WTC11 (cell line): ENCODE measurements at regions not wholly inside any gene's neighbourhood (a gene's known extent, or its start where the extent isn't known, plus 50 kb on each side); places are given as distances from the start of the nearest gene placed in this dataset.

Experiments
- ATAC-seq: fragments of 200-7000 bp; cut with Tn5 transposase; 2 replicates; pipeline ENCODE4 v1.10.0; 2021; ENCODE audit warnings: mild to moderate bottlenecking, moderate library complexity
- CTCF ChIA-PET: fragments of 300-600 bp; sonication (Branson Sonifier 250); formaldehyde crosslinking; loops from one replicate; lab custom pipeline; 2021; ENCODE audit warnings: antibody characterized with exemption; lab: Charles Lee
- POLR2A ChIA-PET: fragments of 350-600 bp; sonication (Branson Sonifier 250); formaldehyde crosslinking; loops from one replicate; lab custom pipeline; 2021; ENCODE audit warnings: antibody characterized with exemption; lab: Charles Lee
- DNase-seq: peaks from one replicate; pipeline ENCODE4 v3.0.0; 2021; ENCODE audit warnings: low spot score
- H3K27ac Mint-ChIP-seq: 2 replicates; pipeline ENCODE4 v1.8.0; 2021; ENCODE audit warnings: mixed read lengths
- H3K27me3 Mint-ChIP-seq: 2 replicates; pipeline ENCODE4 v1.8.0; 2021; ENCODE audit warnings: low read depth, mild to moderate bottlenecking, moderate library complexity, mixed read lengths
- H3K36me3 Mint-ChIP-seq: 2 replicates; pipeline ENCODE4 v1.8.0; 2021; ENCODE audit warnings: mixed read lengths
- H3K4me1 Mint-ChIP-seq: 2 replicates; pipeline ENCODE4 v1.8.0; 2022; ENCODE audit warnings: mixed read lengths
- H3K4me3 Mint-ChIP-seq: 2 replicates; pipeline ENCODE4 v1.8.0; 2021; ENCODE audit warnings: mild to moderate bottlenecking, moderate library complexity, mixed read lengths
- H3K9me3 Mint-ChIP-seq: 2 replicates; pipeline ENCODE4 v1.8.0; 2021; ENCODE audit warnings: mixed read lengths
- AR ChIP-seq: fragments of 250-450 bp; sonication (Bioruptor Pico); IDR thresholded peaks from 2 replicates; pipeline ENCODE4 v1.9.0; 2021; ENCODE audit warnings: mild to moderate bottlenecking
- ERG ChIP-seq: fragments of 250-450 bp; sonication (Bioruptor Pico); IDR thresholded peaks from 2 replicates; pipeline ENCODE4 v1.8.0; 2021; ENCODE audit warnings: mild to moderate bottlenecking
- ETV6 ChIP-seq: sonication (generic); formaldehyde crosslinking; IDR thresholded peaks from 2 replicates; pipeline ENCODE4 v1.8.1; 2022; ENCODE audit warnings: mild to moderate bottlenecking, missing genetic modification reagents
- FOXP4 ChIP-seq: sonication (generic); formaldehyde crosslinking; IDR thresholded peaks from 2 replicates; pipeline ENCODE4 v1.8.0; 2022; ENCODE audit warnings: mild to moderate bottlenecking, missing genetic modification reagents
- IRF2 ChIP-seq: sonication (generic); formaldehyde crosslinking; IDR thresholded peaks from 2 replicates; pipeline ENCODE4 v1.8.0; 2022; ENCODE audit warnings: low read depth, missing genetic modification reagents, borderline replicate concordance
- JUN ChIP-seq: sonication (generic); formaldehyde crosslinking; IDR thresholded peaks from 2 replicates; pipeline ENCODE4 v1.8.0; 2023; ENCODE audit warnings: mild to moderate bottlenecking, missing genetic modification reagents
- KAT7 ChIP-seq: sonication (generic); formaldehyde crosslinking; IDR thresholded peaks from 2 replicates; pipeline ENCODE4 v1.8.1; 2023; ENCODE audit warnings: missing genetic modification reagents, mild to moderate bottlenecking, borderline replicate concordance
- MAX ChIP-seq: sonication (generic); formaldehyde crosslinking; IDR thresholded peaks from 2 replicates; pipeline ENCODE4 v1.8.0; 2022; ENCODE audit warnings: mild to moderate bottlenecking, missing genetic modification reagents
- NR1H2 ChIP-seq: sonication (generic); formaldehyde crosslinking; IDR thresholded peaks from 2 replicates; pipeline ENCODE4 v1.9.0; 2021; ENCODE audit warnings: mild to moderate bottlenecking, moderate library complexity, missing genetic modification reagents
- PRRX2 ChIP-seq: fragments of 250-450 bp; sonication (Bioruptor Pico); IDR thresholded peaks from 2 replicates; pipeline ENCODE4 v1.8.0; 2021; ENCODE audit warnings: mild to moderate bottlenecking
- TEAD1 ChIP-seq: sonication (generic); formaldehyde crosslinking; IDR thresholded peaks from 2 replicates; pipeline ENCODE4 v1.8.0; 2022; ENCODE audit warnings: mild to moderate bottlenecking, missing genetic modification reagents
- USF1 ChIP-seq: sonication (generic); formaldehyde crosslinking; IDR thresholded peaks from 2 replicates; pipeline ENCODE4 v1.8.0; 2022; ENCODE audit warnings: mild to moderate bottlenecking, missing genetic modification reagents
- USF2 ChIP-seq: sonication (generic); formaldehyde crosslinking; IDR thresholded peaks from 2 replicates; pipeline ENCODE4 v1.8.1; 2023; ENCODE audit warnings: mild to moderate bottlenecking, missing genetic modification reagents, moderate library complexity
- ZNF138 ChIP-seq: sonication (generic); formaldehyde crosslinking; conservative IDR thresholded peaks from 2 replicates; pipeline ENCODE4 v1.8.1; 2022; ENCODE audit warnings: mild to moderate bottlenecking, moderate library complexity, missing genetic modification reagents
- ZNF396 ChIP-seq: fragments of 250-450 bp; sonication (Bioruptor Pico); IDR thresholded peaks from 2 replicates; pipeline ENCODE4 v1.8.0; 2021; ENCODE audit warnings: mild to moderate bottlenecking, moderate library complexity, borderline replicate concordance

- no peak for ATAC-seq
Measured at GRCh38 chr12:93164103-93164880, 213.4 kb upstream of the NUDT4 start.

GRCh38 chr12:93165384-93165932 is 212.3 kb upstream of the NUDT4 start:
- TF ChIP-seq USF1 (CRISPR knock-in tag): no peak
- TF ChIP-seq NR1H2 (CRISPR knock-in tag): no peak
- no peak for TF ChIP-seq AR
- TF ChIP-seq ZNF138 (CRISPR knock-in tag): no peak
- TF ChIP-seq USF2 (CRISPR knock-in tag): no peak
- TF ChIP-seq ETV6: no peak
- TF ChIP-seq JUN (CRISPR knock-in tag): no peak
- TF ChIP-seq FOXP4: no peak
- no peak for TF ChIP-seq IRF2
- TF ChIP-seq KAT7 (CRISPR knock-in tag): no peak
- no peak for TF ChIP-seq PRRX2 (CRISPR knock-in tag)
- ATAC-seq (no peak), DNase-seq (no peak)
- ChIA-PET POLR2A (no interaction called here), CTCF (no interaction called here)
- Mint-ChIP-seq H3K27ac (no peak overlapping the region), H3K9me3 (0 out of 2 replicates have a peak, but pooled peaks cover 3% of the 10 kb centered on the region), H3K27me3 (peaks cover 55% of the 10 kb centered on the region), H3K4me1 (peaks cover 21% of the 10 kb centered on the region), H3K4me3 (no peak overlapping the region), H3K36me3 (no peaks in the 10 kb centered on the region)

More at GRCh38 chr12:93164103-93164880, 213.4 kb upstream of the NUDT4 start:
- Mint-ChIP-seq H3K9me3 (0 out of 2 replicates have a peak, but pooled peaks cover 3% of the 10 kb centered on the region), H3K4me3 (no peak overlapping the region), H3K27me3 (peaks cover 52% of the 10 kb centered on the region), H3K36me3 (no peaks in the 10 kb centered on the region), H3K27ac (no peak overlapping the region), H3K4me1 (peaks cover 21% of the 10 kb centered on the region)
- DNase-seq: no peak
- POLR2A ChIA-PET: no interaction called here
- CTCF ChIA-PET: no interaction called here
- no peak for TF ChIP-seq ZNF396 (CRISPR knock-in tag)
- no peak for TF ChIP-seq MAX (CRISPR knock-in tag)
- TF ChIP-seq USF1 (CRISPR knock-in tag): no peak
- TF ChIP-seq ERG (CRISPR knock-in tag): no peak
- TF ChIP-seq TEAD1: no peak
